Smooth muscle cell (in vitro differentiated cells): ENCODE measurements at regions not wholly inside any gene's neighbourhood (a gene's known extent, or its start where the extent isn't known, plus 50 kb on each side); places are given as distances from the start of the nearest gene placed in this dataset.

Experiments
- DNase-seq: peaks from one replicate; lab custom pipeline; 2025; ENCODE audit not compliant: unreplicated experiment; lab: John Stamatoyannopoulos, UW
- H2AFZ ChIP-seq: fragments of 200-600 bp; sonication (generic); 2 replicates; pipeline ENCODE4 v1.6.0; 2016; ENCODE audit warnings: antibody characterized with exemption, low read depth, mild to moderate bottlenecking
- H3F3A ChIP-seq: fragments of 200-600 bp; sonication (generic); 2 replicates; pipeline ENCODE4 v1.6.0; 2017; ENCODE audit warnings: antibody characterized with exemption, low read depth
- H3K27ac ChIP-seq: fragments of 200-600 bp; sonication (generic); 2 replicates; pipeline ENCODE4 v1.5.1; 2016; ENCODE audit warnings: low read depth, mild to moderate bottlenecking
- H3K27me3 ChIP-seq: fragments of 200-600 bp; sonication (generic); 2 replicates; pipeline ENCODE4 v1.6.1; 2016; ENCODE audit warnings: low read depth, mild to moderate bottlenecking
- H3K36me3 ChIP-seq: fragments of 200-600 bp; sonication (generic); 2 replicates; pipeline ENCODE4 v1.5.1; 2016; ENCODE audit warnings: low read depth
- H3K4me1 ChIP-seq: fragments of 200-600 bp; sonication (generic); 2 replicates; pipeline ENCODE4 v1.5.1; 2016; ENCODE audit warnings: low read depth
- H3K4me2 ChIP-seq: fragments of 200-600 bp; sonication (generic); 2 replicates; pipeline ENCODE4 v1.6.0; 2016; ENCODE audit warnings: mild to moderate bottlenecking
- H3K4me3 ChIP-seq: fragments of 200-600 bp; sonication (generic); 2 replicates; pipeline ENCODE4 v1.5.1; 2016; ENCODE audit warnings: mild to moderate bottlenecking
- H3K79me2 ChIP-seq: fragments of 200-600 bp; sonication (generic); 2 replicates; pipeline ENCODE4 v1.6.0; 2016; ENCODE audit warnings: low read depth, mild to moderate bottlenecking
- H3K9ac ChIP-seq: fragments of 200-600 bp; sonication (generic); 2 replicates; pipeline ENCODE4 v1.6.0; 2016; ENCODE audit warnings: low read depth
- H3K9me3 ChIP-seq: fragments of 200-600 bp; sonication (generic); replicated peaks from 2 replicates; pipeline ENCODE4 v1.5.1; 2016; ENCODE audit warnings: low read depth
- H4K20me1 ChIP-seq: fragments of 200-600 bp; sonication (generic); 2 replicates; pipeline ENCODE4 v1.6.0; 2016; ENCODE audit warnings: low read depth
- CTCF ChIP-seq: fragments of 200-600 bp; sonication (generic); IDR thresholded peaks from 2 replicates; pipeline ENCODE4 v1.5.1; 2017; ENCODE audit warnings: borderline replicate concordance, mild to moderate bottlenecking, antibody characterized with exemption; ENCODE audit not compliant: insufficient read depth, poor library complexity, severe bottlenecking
- WGBS: methylation state at CpG from one replicate; pipeline ENCODE4 v1.1.7; 2016; ENCODE audit warnings: low lambda C conversion rate; 5-methylcytosine and 5-hydroxymethylcytosine counted together

GRCh38 chr4:169338241-169338640 is 67.5 kb upstream of the SH3RF1 start:
- no peak overlapping the region for H2AFZ ChIP-seq
- H4K20me1 ChIP-seq, result no peaks in the 10 kb centered on the region
- DNase-seq, result no peak

GRCh38 chr4:169337510-169337909 is 66.8 kb upstream of the SH3RF1 start:
- Histone ChIP-seq H3K9me3 (no peaks in the 10 kb centered on the region), H3F3A (no peaks in the 10 kb centered on the region), H3K4me3 (no peak overlapping the region), H3K4me2 (no peak overlapping the region), H3K79me2 (no peaks in the 10 kb centered on the region), H4K20me1 (no peaks in the 10 kb centered on the region), H3K9ac (no peak overlapping the region), H3K27me3 (no peaks in the 10 kb centered on the region), H3K4me1 (no peaks in the 10 kb centered on the region), H2AFZ (no peak overlapping the region), H3K27ac (peak overlapping the region; percentile 15), H3K36me3 (no peaks in the 10 kb centered on the region)
- WGBS, result 82% methylated on average over 1 of the region's 1 CpG
- DNase-seq, result no peak
- TF ChIP-seq CTCF, result no peak

More at GRCh38 chr4:169338241-169338640, 67.5 kb upstream of the SH3RF1 start:
- no peaks in the 10 kb centered on the region for H3K36me3 ChIP-seq
- WGBS, result 62% methylated on average over 2 of the region's 2 CpGs
- no peaks in the 10 kb centered on the region for H3K27me3 ChIP-seq
- no peak for TF ChIP-seq CTCF
- H3K4me1 ChIP-seq, result no peaks in the 10 kb centered on the region
- H3K27ac ChIP-seq, result peak overlapping the region; percentile 15
- no peaks in the 10 kb centered on the region for H3F3A ChIP-seq
- H3K79me2 ChIP-seq, result no peaks in the 10 kb centered on the region
- no peak overlapping the region for H3K4me2 ChIP-seq
- no peak overlapping the region for H3K9ac ChIP-seq
- H3K4me3 ChIP-seq, result no peak overlapping the region
- H3K9me3 ChIP-seq, result no peaks in the 10 kb centered on the region

- Histone ChIP-seq H3K27ac (peak overlapping the region; percentile 61), H3K9ac (no peak overlapping the region), H3F3A (no peaks in the 10 kb centered on the region), H3K36me3 (no peaks in the 10 kb centered on the region), H3K4me3 (no peak overlapping the region), H3K4me2 (peak overlapping the region; percentile 66), H3K9me3 (no peaks in the 10 kb centered on the region), H3K27me3 (peaks cover 9% of the 10 kb centered on the region), H3K79me2 (no peaks in the 10 kb centered on the region), H3K4me1 (no peaks in the 10 kb centered on the region), H2AFZ (peak overlapping the region; percentile 55), H4K20me1 (no peaks in the 10 kb centered on the region)
- 0% methylated on average over 4 of the region's 4 CpGs for WGBS
- DNase-seq, result no peak
- TF ChIP-seq CTCF, result no peak
These were observed 64.6 kb upstream of the SH3RF1 start for GRCh38 chr4:169335331-169335730.

GRCh38 chr4:169334335-169334734 is 63.6 kb upstream of the SH3RF1 start:
- Histone ChIP-seq H3K4me1 (no peaks in the 10 kb centered on the region), H2AFZ (no peak overlapping the region), H4K20me1 (no peaks in the 10 kb centered on the region), H3K79me2 (no peaks in the 10 kb centered on the region), H3K4me2 (no peak overlapping the region), H3K4me3 (no peak overlapping the region), H3F3A (no peaks in the 10 kb centered on the region), H3K27ac (peak overlapping the region; percentile 61), H3K27me3 (peaks cover 9% of the 10 kb centered on the region), H3K9ac (no peak overlapping the region), H3K9me3 (no peaks in the 10 kb centered on the region), H3K36me3 (no peaks in the 10 kb centered on the region)
- WGBS, result 71% methylated on average over 5 of the region's 5 CpGs
- DNase-seq, result no peak
- no peak for TF ChIP-seq CTCF
